Dendritic cell treated with granulocyte-macrophage colony-stimulating factor and Interleukin-4, amounts not matched to agents 40 ng/mL and 50 ng/mL, for 4 days (primary cell): ENCODE measurements at regions not wholly inside any gene's neighbourhood (a gene's known extent, or its start where the extent isn't known, plus 50 kb on each side); places are given as distances from the start of the nearest gene placed in this dataset.
"Not testable (repeated sequence)": the region's sequence is repeated elsewhere in the genome, so short reads cannot be mapped to it uniquely, and the experiment has no call there.

ENCODE experiments used
- H3K27ac Mint-ChIP-seq: one replicate; pipeline ENCODE4 v1.8.0; 2022; ENCODE audit warnings: mild to moderate bottlenecking, mixed read lengths
- H3K27me3 Mint-ChIP-seq: one replicate; pipeline ENCODE4 v1.8.0; 2022; ENCODE audit warnings: mild to moderate bottlenecking, mixed read lengths
- H3K36me3 Mint-ChIP-seq: one replicate; pipeline ENCODE4 v1.8.0; 2022; ENCODE audit warnings: low read depth, mixed read lengths
- H3K4me1 Mint-ChIP-seq: one replicate; pipeline ENCODE4 v1.8.0; 2022; ENCODE audit warnings: low read depth, mixed read lengths
- H3K4me3 Mint-ChIP-seq: one replicate; pipeline ENCODE4 v1.8.0; 2022; ENCODE audit warnings: mild to moderate bottlenecking, moderate library complexity, mixed read lengths
- H3K9me3 Mint-ChIP-seq: one replicate; pipeline ENCODE4 v1.8.0; 2022; ENCODE audit warnings: mixed read lengths
- intact Hi-C: fragments of 100-400 bp; cut with micrococcal nuclease; formaldehyde crosslinking; loops from one replicate; pipeline ENCODE4 v1.15.0; 2022

- no peaks in the 10 kb centered on the region for H3K36me3 Mint-ChIP-seq
- no peaks in the 10 kb centered on the region for H3K9me3 Mint-ChIP-seq
- H3K4me3 Mint-ChIP-seq: no peak overlapping the region
- intact Hi-C loops: loop anchor here (1.0 kb wide), 1 partner anchor 346 kb away; no protein-coding TSS in a partner anchor
- H3K4me1 Mint-ChIP-seq: peaks cover 51% of the 10 kb centered on the region
- H3K27ac Mint-ChIP-seq: peak overlapping the region; percentile 7
- H3K27me3 Mint-ChIP-seq: peaks cover 12% of the 10 kb centered on the region
These were observed 100.5 kb upstream of the FOXA2 start for GRCh38 chr20:22684763-22685443.

- H3K4me3 Mint-ChIP-seq: no peak overlapping the region
- H3K27me3 Mint-ChIP-seq: peaks cover 12% of the 10 kb centered on the region
- no peak overlapping the region for H3K27ac Mint-ChIP-seq
- no peaks in the 10 kb centered on the region for H3K36me3 Mint-ChIP-seq
- intact Hi-C loops: no loop called here
- H3K4me1 Mint-ChIP-seq: peaks cover 55% of the 10 kb centered on the region
- no peaks in the 10 kb centered on the region for H3K9me3 Mint-ChIP-seq
These were observed 101.7 kb upstream of the FOXA2 start for GRCh38 chr20:22686097-22686496.

- Mint-ChIP-seq H3K9me3 (no peaks in the 10 kb centered on the region), H3K27me3 (peaks cover 12% of the 10 kb centered on the region), H3K4me1 (peaks cover 55% of the 10 kb centered on the region), H3K27ac (peak overlapping the region; percentile 51), H3K36me3 (no peaks in the 10 kb centered on the region), H3K4me3 (no peak overlapping the region)
- intact Hi-C loops: no loop called here
These were observed 103.4 kb upstream of the FOXA2 start for GRCh38 chr20:22687676-22688349.

GRCh38 chr20:22688485-22688884, 104.1 kb upstream of the FOXA2 start:
- Mint-ChIP-seq H3K4me1 (peaks cover 55% of the 10 kb centered on the region), H3K27me3 (peaks cover 10% of the 10 kb centered on the region)

GRCh38 chr20:22689266-22689665, 104.9 kb upstream of the FOXA2 start:
- H3K36me3 Mint-ChIP-seq: no peaks in the 10 kb centered on the region
- peaks cover 10% of the 10 kb centered on the region for H3K27me3 Mint-ChIP-seq
- intact Hi-C loops: no loop called here
- H3K9me3 Mint-ChIP-seq: no peaks in the 10 kb centered on the region
- no peak overlapping the region for H3K27ac Mint-ChIP-seq
- peaks cover 55% of the 10 kb centered on the region for H3K4me1 Mint-ChIP-seq
- H3K4me3 Mint-ChIP-seq: no peak overlapping the region

More at GRCh38 chr20:22688485-22688884, 104.1 kb upstream of the FOXA2 start:
- Mint-ChIP-seq H3K36me3 (no peaks in the 10 kb centered on the region), H3K27ac (peak overlapping the region; percentile 51), H3K9me3 (no peaks in the 10 kb centered on the region), H3K4me3 (no peak overlapping the region)
- intact Hi-C loops: no loop called here

- Mint-ChIP-seq H3K4me1 (peaks cover 48% of the 10 kb centered on the region), H3K27ac (no peak overlapping the region), H3K9me3 (no peaks in the 10 kb centered on the region), H3K27me3 (peaks cover 5% of the 10 kb centered on the region), H3K36me3 (no peaks in the 10 kb centered on the region), H3K4me3 (no peak overlapping the region)
- intact Hi-C loops: loop anchor here (2.0 to 10.0 kb wide), 4 partner anchors 287 to 755 kb away; partner anchors contain the start of gene THBD
These were observed 105.6 kb upstream of the FOXA2 start for GRCh38 chr20:22690000-22690399.

GRCh38 chr20:22690616-22691179, 106.3 kb upstream of the FOXA2 start:
- no peaks in the 10 kb centered on the region for H3K36me3 Mint-ChIP-seq
- H3K4me1 Mint-ChIP-seq: peaks cover 41% of the 10 kb centered on the region
- no peak overlapping the region for H3K27ac Mint-ChIP-seq
- H3K27me3 Mint-ChIP-seq: peaks cover 3% of the 10 kb centered on the region
- H3K9me3 Mint-ChIP-seq: no peaks in the 10 kb centered on the region
- intact Hi-C loops: loop anchor here (1.0 to 10.0 kb wide), 5 partner anchors 287 to 754 kb away; partner anchors contain the start of gene THBD
- no peak overlapping the region for H3K4me3 Mint-ChIP-seq

- Mint-ChIP-seq H3K4me1 (peaks cover 35% of the 10 kb centered on the region), H3K27me3 (no peaks in the 10 kb centered on the region), H3K36me3 (no peaks in the 10 kb centered on the region), H3K4me3 (no peak overlapping the region), H3K9me3 (no peaks in the 10 kb centered on the region), H3K27ac (no peak overlapping the region)
- intact Hi-C loops: loop anchor here (1.0 to 10.0 kb wide), 5 partner anchors 286 to 753 kb away; partner anchors contain the start of gene THBD
These were observed 107.2 kb upstream of the FOXA2 start for GRCh38 chr20:22691369-22692118.

GRCh38 chr20:22692119-22692475, 107.7 kb upstream of the FOXA2 start:
- no peaks in the 10 kb centered on the region for H3K27me3 Mint-ChIP-seq
- no peak overlapping the region for H3K27ac Mint-ChIP-seq
- no peak overlapping the region for H3K4me3 Mint-ChIP-seq
- H3K9me3 Mint-ChIP-seq: no peaks in the 10 kb centered on the region
- intact Hi-C loops: loop anchor here (5.0 to 10.0 kb wide), 3 partner anchors 285 to 753 kb away; partner anchors contain the start of gene THBD
- H3K36me3 Mint-ChIP-seq: no peaks in the 10 kb centered on the region
- peaks cover 29% of the 10 kb centered on the region for H3K4me1 Mint-ChIP-seq

- intact Hi-C loops: loop anchor here (5.0 to 10.0 kb wide), 3 partner anchors 285 to 752 kb away; partner anchors contain the start of gene THBD
- not testable (repeated sequence) for H3K36me3 Mint-ChIP-seq
- peaks cover 24% of the 10 kb centered on the region for H3K4me1 Mint-ChIP-seq
These were observed 108.2 kb upstream of the FOXA2 start for GRCh38 chr20:22692620-22693019.

GRCh38 chr20:22696759-22697158, 112.4 kb upstream of the FOXA2 start:
- no peak overlapping the region for H3K4me3 Mint-ChIP-seq
- H3K27ac Mint-ChIP-seq: no peak overlapping the region
- H3K4me1 Mint-ChIP-seq: no peaks in the 10 kb centered on the region
- H3K36me3 Mint-ChIP-seq: no peaks in the 10 kb centered on the region
- intact Hi-C loops: loop anchor here (10.0 kb wide), 2 partner anchors 348 to 748 kb away; partner anchors contain the start of gene THBD
- H3K9me3 Mint-ChIP-seq: no peaks in the 10 kb centered on the region
- peaks cover 2% of the 10 kb centered on the region for H3K27me3 Mint-ChIP-seq

More at GRCh38 chr20:22692620-22693019, 108.2 kb upstream of the FOXA2 start:
- H3K27me3 Mint-ChIP-seq, H3K9me3 Mint-ChIP-seq, H3K4me3 Mint-ChIP-seq, H3K27ac Mint-ChIP-seq: not testable (repeated sequence)

GRCh38 chr20:22698259-22698842, 114.0 kb upstream of the FOXA2 start:
- Mint-ChIP-seq H3K27me3 (peaks cover 3% of the 10 kb centered on the region), H3K27ac (no peak overlapping the region), H3K4me1 (no peaks in the 10 kb centered on the region), H3K4me3 (no peak overlapping the region), H3K36me3 (no peaks in the 10 kb centered on the region), H3K9me3 (no peaks in the 10 kb centered on the region)
- intact Hi-C loops: loop anchor here (10.0 kb wide), 2 partner anchors 346 to 746 kb away; partner anchors contain the start of gene THBD

- no peak overlapping the region for H3K4me3 Mint-ChIP-seq
- H3K4me1 Mint-ChIP-seq: no peaks in the 10 kb centered on the region
- no peaks in the 10 kb centered on the region for H3K9me3 Mint-ChIP-seq
- H3K27me3 Mint-ChIP-seq: peaks cover 3% of the 10 kb centered on the region
- intact Hi-C loops: loop anchor here (10.0 kb wide), 2 partner anchors 345 to 745 kb away; partner anchors contain the start of gene THBD
- H3K27ac Mint-ChIP-seq: no peak overlapping the region
- H3K36me3 Mint-ChIP-seq: no peaks in the 10 kb centered on the region
These were observed 115.0 kb upstream of the FOXA2 start for GRCh38 chr20:22699396-22699795.
